Breast epithelium (tissue), 4 donors: ENCODE measurements at regions not wholly inside any gene's neighbourhood (a gene's known extent, or its start where the extent isn't known, plus 50 kb on each side); places are given as distances from the start of the nearest gene placed in this dataset.

Source experiments
- DNase-seq, 2 donors: peaks; one replicate each; pipeline ENCODE4 v3.0.0-alpha.2; 2019; ENCODE audit warnings: low spot score in 2 of 2
- H3K27ac ChIP-seq, 2 donors: fragments of 200-600 bp; sonication (generic) in 1 of 2; one replicate each; pipeline ENCODE4 v1.5.1; 2016 to 2019; ENCODE audit warnings: mild to moderate bottlenecking in 1 of 2
- H3K27me3 ChIP-seq, 2 donors: fragments of 200-600 bp; sonication (generic) in 1 of 2; one replicate each; pipeline versions ENCODE4 v1.5.1 to v1.6.0; 2017 to 2019; ENCODE audit warnings: control low read depth in 1 of 2, mild to moderate bottlenecking in 1 of 2
- H3K36me3 ChIP-seq: fragments of 200-600 bp; one replicate; pipeline ENCODE4 v1.5.1; 2019
- H3K4me1 ChIP-seq, 2 donors: fragments of 200-600 bp; sonication (generic); one replicate each; pipeline ENCODE4 v1.5.1; 2016 to 2019; ENCODE audit warnings: control low read depth in 1 of 2
- H3K4me3 ChIP-seq, 3 donors: fragments of 200-600 bp; sonication (generic); 1 replicate in 2 of 3; 2 replicates in 1 of 3; pipeline ENCODE4 v1.5.1; 2016 to 2019; ENCODE audit warnings: mild to moderate bottlenecking in 3 of 3, moderate library complexity in 2 of 3
- H3K9me3 ChIP-seq, 2 donors: fragments of 200-600 bp; sonication (generic) in 1 of 2; one replicate each; pipeline ENCODE4 v1.5.1; 2016 to 2019; ENCODE audit warnings: control low read depth in 1 of 2
- POLR2A ChIP-seq: fragments of 450-650 bp; IDR thresholded peaks from one replicate; pipeline ENCODE4 v1.6.1; 2016; ENCODE audit warnings: antibody characterized with exemption, mild to moderate bottlenecking, moderate library complexity
- POLR2AphosphoS5 ChIP-seq, 3 donors: sonication (generic); formaldehyde crosslinking; IDR thresholded peaks; one replicate each; pipeline ENCODE4 v1.6.1; 2017; ENCODE audit warnings: antibody characterized with exemption in 3 of 3
- intact Hi-C: fragments of 100-400 bp; cut with DNase I; formaldehyde crosslinking; loops from one replicate; pipeline ENCODE4 v1.15.1; 2023; ENCODE audit warnings: low total_unique reads
- TF ChIP-seq, protein P1 (sequence below), 3 donors: fragments of 450-650 bp; IDR thresholded peaks; one replicate each; pipeline ENCODE4 v1.5.1; 2016 to 2017; ENCODE audit warnings: antibody characterized with exemption in 3 of 3, mild to moderate bottlenecking in 3 of 3, moderate library complexity in 3 of 3

DNA sequence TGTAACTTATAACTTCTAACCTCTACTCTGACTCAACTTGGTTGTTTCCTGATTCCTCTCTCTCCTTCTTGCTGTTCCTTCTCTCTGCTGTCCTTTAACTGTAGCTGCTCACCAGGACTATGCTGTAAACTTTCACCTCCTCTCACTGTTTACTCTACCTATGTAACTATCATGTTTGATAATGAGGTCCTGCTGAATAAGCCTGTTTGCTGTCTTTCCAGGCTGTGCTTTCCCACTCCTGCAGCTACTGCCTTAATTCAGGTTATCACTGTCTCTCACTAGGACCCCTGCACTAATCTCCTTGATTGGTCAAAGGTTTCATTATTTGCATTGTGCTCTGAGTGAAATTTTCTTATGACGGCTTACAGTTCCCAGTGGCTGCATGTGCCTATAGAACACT is 633.9 kb upstream of the PTBP2 start:
- TF ChIP-seq POLR2AphosphoS5 (IDR thresholded peaks at IDR 0.05) = no peak
- TF ChIP-seq POLR2A = no peak
- intact Hi-C loops = no loop called here
- Histone ChIP-seq H3K27me3 (no peaks in the 10 kb centered on the region), H3K27ac (no peak overlapping the region), H3K4me1 (no peaks in the 10 kb centered on the region), H3K4me3 (no peak overlapping the region), H3K9me3 (no peaks in the 10 kb centered on the region), H3K36me3 (no peaks in the 10 kb centered on the region)
- no peak for DNase-seq

DNA sequence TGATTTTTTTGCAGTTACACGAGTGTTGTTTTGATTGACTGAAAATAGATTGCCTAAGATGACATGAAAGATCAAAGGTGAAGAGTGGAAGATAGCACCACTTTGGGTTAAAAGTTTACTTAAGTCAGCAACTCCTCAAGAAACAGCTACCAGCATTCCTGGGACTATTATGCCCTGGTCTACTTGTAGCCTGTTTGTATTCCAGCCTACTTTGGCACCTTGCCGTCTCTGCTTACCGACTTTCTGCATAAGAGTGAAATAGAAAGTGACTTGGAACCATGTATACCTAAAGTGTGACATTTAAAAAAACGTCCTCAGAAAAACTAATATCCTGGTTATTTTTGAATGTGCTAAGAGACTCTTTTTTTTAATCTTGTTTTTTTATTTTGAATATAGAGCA is 631.5 kb upstream of the PTBP2 start:
- no peak for DNase-seq
- H3K4me3 ChIP-seq = no peak overlapping the region
- H3K4me1 ChIP-seq = no peaks in the 10 kb centered on the region
- TF ChIP-seq POLR2AphosphoS5 (IDR thresholded peaks at IDR 0.05) (no peak), POLR2A (no peak)
- TF ChIP-seq, protein P1, sequence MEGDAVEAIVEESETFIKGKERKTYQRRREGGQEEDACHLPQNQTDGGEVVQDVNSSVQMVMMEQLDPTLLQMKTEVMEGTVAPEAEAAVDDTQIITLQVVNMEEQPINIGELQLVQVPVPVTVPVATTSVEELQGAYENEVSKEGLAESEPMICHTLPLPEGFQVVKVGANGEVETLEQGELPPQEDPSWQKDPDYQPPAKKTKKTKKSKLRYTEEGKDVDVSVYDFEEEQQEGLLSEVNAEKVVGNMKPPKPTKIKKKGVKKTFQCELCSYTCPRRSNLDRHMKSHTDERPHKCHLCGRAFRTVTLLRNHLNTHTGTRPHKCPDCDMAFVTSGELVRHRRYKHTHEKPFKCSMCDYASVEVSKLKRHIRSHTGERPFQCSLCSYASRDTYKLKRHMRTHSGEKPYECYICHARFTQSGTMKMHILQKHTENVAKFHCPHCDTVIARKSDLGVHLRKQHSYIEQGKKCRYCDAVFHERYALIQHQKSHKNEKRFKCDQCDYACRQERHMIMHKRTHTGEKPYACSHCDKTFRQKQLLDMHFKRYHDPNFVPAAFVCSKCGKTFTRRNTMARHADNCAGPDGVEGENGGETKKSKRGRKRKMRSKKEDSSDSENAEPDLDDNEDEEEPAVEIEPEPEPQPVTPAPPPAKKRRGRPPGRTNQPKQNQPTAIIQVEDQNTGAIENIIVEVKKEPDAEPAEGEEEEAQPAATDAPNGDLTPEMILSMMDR (IDR thresholded peaks at IDR 0.05) = no peak
- H3K27ac ChIP-seq = no peak overlapping the region
- no peaks in the 10 kb centered on the region for H3K9me3 ChIP-seq
- no peaks in the 10 kb centered on the region for H3K36me3 ChIP-seq
- no peaks in the 10 kb centered on the region for H3K27me3 ChIP-seq
- intact Hi-C loops = no loop called here

- Histone ChIP-seq H3K27ac (no peak overlapping the region), H3K36me3 (no peaks in the 10 kb centered on the region), H3K9me3 (no peaks in the 10 kb centered on the region), H3K4me3 (no peak overlapping the region), H3K27me3 (no peaks in the 10 kb centered on the region), H3K4me1 (no peaks in the 10 kb centered on the region)
- DNase-seq = no peak
- TF ChIP-seq POLR2AphosphoS5 (IDR thresholded peaks at IDR 0.05) = no peak
- TF ChIP-seq, protein P1 (IDR thresholded peaks at IDR 0.05) = no peak
- no peak for TF ChIP-seq POLR2A
- intact Hi-C loops = no loop called here
These were observed 625.6 kb upstream of the PTBP2 start for GRCh38 chr1:96095849-96096612.

- no peaks in the 10 kb centered on the region for H3K27me3 ChIP-seq
- intact Hi-C loops = no loop called here
- TF ChIP-seq, protein P1 (IDR thresholded peaks at IDR 0.05) = no peak
- no peak for TF ChIP-seq POLR2A
- TF ChIP-seq POLR2AphosphoS5 (IDR thresholded peaks at IDR 0.05) = no peak
- H3K27ac ChIP-seq = no peak overlapping the region
- H3K4me3 ChIP-seq = no peak overlapping the region
- H3K9me3 ChIP-seq = no peaks in the 10 kb centered on the region
- no peaks in the 10 kb centered on the region for H3K36me3 ChIP-seq
- no peak for DNase-seq
- no peaks in the 10 kb centered on the region for H3K4me1 ChIP-seq
These were observed 624.8 kb upstream of the PTBP2 start for GRCh38 chr1:96096613-96097321.

GRCh38 chr1:96104506-96104905 is 617.1 kb upstream of the PTBP2 start:
- Histone ChIP-seq H3K4me3 (no peak overlapping the region), H3K27ac (no peak overlapping the region), H3K36me3 (no peaks in the 10 kb centered on the region), H3K27me3 (no peaks in the 10 kb centered on the region), H3K4me1 (no peaks in the 10 kb centered on the region), H3K9me3 (no peaks in the 10 kb centered on the region)
- no peak for DNase-seq
- no peak for TF ChIP-seq POLR2AphosphoS5 (IDR thresholded peaks at IDR 0.05)
- TF ChIP-seq, protein P1 (IDR thresholded peaks at IDR 0.05) = no peak
- TF ChIP-seq POLR2A = no peak
- intact Hi-C loops = no loop called here
